ENCODE measurements at regions not wholly inside any gene's neighbourhood (a gene's known extent, or its start where the extent isn't known, plus 50 kb on each side); places are given as distances from the start of the nearest gene placed in this dataset.
"Not testable (repeated sequence)": the region's sequence is repeated elsewhere in the genome, so short reads cannot be mapped to it uniquely, and the experiment has no call there.

DNA sequence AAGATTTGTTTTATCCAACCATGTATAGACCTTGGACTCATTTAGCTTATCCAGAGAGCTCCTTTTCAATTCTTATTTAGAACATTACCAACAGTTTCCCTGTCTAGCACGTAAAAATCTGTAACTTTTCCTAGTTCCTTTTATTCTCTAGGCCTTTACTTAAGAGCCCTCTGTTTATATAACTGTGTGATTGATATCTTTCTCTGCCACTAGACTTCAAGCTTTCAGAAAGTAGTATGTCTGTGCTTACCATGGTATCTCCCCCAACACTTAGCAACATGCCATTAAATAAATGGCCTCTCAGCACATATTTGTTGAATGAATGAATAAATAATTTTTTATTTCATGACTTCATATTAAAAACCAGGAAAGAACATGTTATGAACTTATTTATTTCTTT is 209.4 kb downstream of the PTPRC start:
- no peaks in the 10 kb centered on the region for H3K9me3 Mint-ChIP-seq
- DNase-seq (no peak), ATAC-seq (no peak)
- no peaks in the 10 kb centered on the region for H3K27me3 Mint-ChIP-seq (ENCODE audit: low read depth)
- H3K4me3 Mint-ChIP-seq = no peak overlapping the region
- H3K36me3 Mint-ChIP-seq (ENCODE audit: insufficient read depth) = peaks cover 4% of the 10 kb centered on the region
- H3K4me1 Mint-ChIP-seq (ENCODE audit: low read depth) = no peaks in the 10 kb centered on the region

DNA sequence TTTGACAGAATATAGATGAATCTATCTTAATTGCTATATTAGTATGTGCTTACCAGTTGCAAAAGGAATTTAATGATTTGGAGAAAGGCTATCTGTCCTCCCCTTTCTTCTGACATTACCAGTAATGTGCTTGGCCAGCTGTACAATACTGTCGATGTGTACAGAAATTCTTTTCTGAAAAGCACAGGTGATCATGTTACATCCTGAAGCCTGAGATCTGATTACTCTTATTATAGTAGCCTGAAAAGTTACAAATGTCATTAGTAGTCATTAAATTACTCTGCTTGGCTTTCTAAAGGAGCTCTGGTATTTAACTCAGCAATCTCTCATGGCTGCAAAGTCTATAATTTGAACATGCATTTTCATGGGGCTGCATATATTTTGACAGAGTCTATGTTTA is 209.8 kb downstream of the PTPRC start:
- ATAC-seq = no peak
- no peaks in the 10 kb centered on the region for H3K27me3 Mint-ChIP-seq (ENCODE audit: low read depth)
- H3K4me3 Mint-ChIP-seq = no peak overlapping the region
- H3K36me3 Mint-ChIP-seq (ENCODE audit: insufficient read depth) = peaks cover 4% of the 10 kb centered on the region
- no peaks in the 10 kb centered on the region for H3K9me3 Mint-ChIP-seq
- no peak for DNase-seq
- no peaks in the 10 kb centered on the region for H3K4me1 Mint-ChIP-seq (ENCODE audit: low read depth)

DNA sequence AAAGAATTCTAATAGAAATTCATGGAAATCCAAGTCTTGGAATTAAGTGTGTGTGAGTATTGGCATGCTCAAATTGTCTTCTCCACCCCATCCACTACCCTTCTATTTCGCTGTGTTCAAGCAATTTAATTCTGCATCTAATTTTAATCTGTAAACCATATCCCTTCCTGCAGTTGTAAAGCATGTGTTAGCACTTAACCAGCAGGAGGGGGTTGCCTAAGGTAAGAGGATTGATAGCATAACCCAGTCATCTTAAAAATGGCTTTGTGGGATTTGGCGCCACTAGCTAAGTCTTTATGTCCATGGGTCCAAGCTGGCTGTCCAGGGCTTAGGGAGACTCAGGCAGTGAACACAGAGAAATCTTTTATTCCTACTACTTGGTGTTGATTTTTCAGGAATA is 210.3 kb downstream of the PTPRC start:
- H3K4me3 Mint-ChIP-seq = no peak overlapping the region
- H3K27me3 Mint-ChIP-seq (ENCODE audit: low read depth) = no peaks in the 10 kb centered on the region
- H3K4me1 Mint-ChIP-seq (ENCODE audit: low read depth) = no peaks in the 10 kb centered on the region
- DNase-seq (no peak), ATAC-seq (no peak)
- H3K9me3 Mint-ChIP-seq = no peaks in the 10 kb centered on the region
- peaks cover 6% of the 10 kb centered on the region for H3K36me3 Mint-ChIP-seq (ENCODE audit: insufficient read depth)

DNA sequence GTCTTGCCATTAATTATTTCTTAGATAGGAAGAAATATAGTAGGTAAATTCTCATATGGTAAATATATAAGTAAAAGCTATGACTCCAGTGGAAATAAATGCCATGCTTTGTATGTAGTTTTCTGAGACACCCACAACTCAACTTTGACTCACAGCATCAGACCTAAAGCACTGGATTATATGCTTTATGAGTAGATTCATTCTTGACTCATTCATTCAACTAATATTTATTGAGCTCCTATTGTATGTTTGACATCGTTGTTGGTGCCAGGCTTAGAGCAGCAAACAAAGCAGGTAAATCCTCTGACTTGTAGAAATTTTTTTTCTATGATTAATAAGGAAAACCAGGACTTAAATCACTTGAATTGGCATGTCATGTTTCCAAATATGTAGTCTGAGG is 211.4 kb downstream of the PTPRC start:
- H3K27me3 Mint-ChIP-seq (ENCODE audit: low read depth) = no peaks in the 10 kb centered on the region
- H3K9me3 Mint-ChIP-seq = no peaks in the 10 kb centered on the region
- DNase-seq (no peak), ATAC-seq (no peak)
- no peak overlapping the region for H3K4me3 Mint-ChIP-seq
- peaks cover 5% of the 10 kb centered on the region for H3K36me3 Mint-ChIP-seq (ENCODE audit: insufficient read depth)
- H3K4me1 Mint-ChIP-seq (ENCODE audit: low read depth) = no peaks in the 10 kb centered on the region

DNA sequence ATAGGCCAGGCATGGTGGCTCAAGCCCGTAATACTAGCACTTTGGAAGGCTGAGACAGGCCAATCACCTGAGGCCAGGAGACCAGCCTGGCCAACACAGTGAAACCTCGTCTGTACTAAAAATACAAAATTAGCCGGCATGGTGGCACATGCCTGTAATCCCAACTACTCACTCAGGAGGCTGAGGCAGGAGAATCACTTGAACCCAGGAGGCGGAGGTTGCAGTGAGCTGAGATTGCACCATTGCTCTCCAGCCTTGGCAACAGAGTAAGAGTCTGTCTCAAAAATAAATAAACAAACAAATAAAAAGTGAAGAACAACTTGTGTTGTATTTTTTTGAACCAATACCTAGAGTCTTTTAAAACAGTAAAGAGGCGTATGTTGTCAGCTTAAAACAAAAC is 212.1 kb downstream of the PTPRC start:
- H3K4me1 Mint-ChIP-seq (ENCODE audit: low read depth); H3K36me3 Mint-ChIP-seq (ENCODE audit: insufficient read depth); H3K27me3 Mint-ChIP-seq (ENCODE audit: low read depth); DNase-seq; ATAC-seq; H3K4me3 Mint-ChIP-seq; H3K9me3 Mint-ChIP-seq: not testable (repeated sequence)

DNA sequence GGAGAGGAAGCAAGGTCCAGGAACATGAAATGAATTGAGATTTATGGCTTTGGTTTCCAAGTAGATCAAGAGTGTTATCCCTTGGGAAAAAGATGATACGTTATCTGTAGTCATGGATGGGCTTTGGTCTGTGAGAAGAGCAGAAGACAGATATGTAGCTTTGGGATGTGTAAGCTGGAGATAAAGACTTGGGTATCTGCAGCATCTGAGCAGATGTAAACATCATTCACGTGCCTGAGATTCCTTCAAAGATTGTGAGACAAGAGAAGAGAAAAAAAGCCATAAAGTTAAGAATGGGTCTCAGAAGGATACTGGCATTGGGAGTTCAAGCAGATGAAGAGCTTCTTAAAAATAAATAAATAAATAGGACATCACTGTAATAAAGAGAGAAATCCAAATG is 217.8 kb downstream of the PTPRC start:
- DNase-seq (no peak), ATAC-seq (no peak)
- Mint-ChIP-seq H3K4me3 (no peak overlapping the region), H3K9me3 (no peaks in the 10 kb centered on the region), H3K36me3 (ENCODE audit: insufficient read depth) (peaks cover 4% of the 10 kb centered on the region), H3K4me1 (ENCODE audit: low read depth) (no peaks in the 10 kb centered on the region), H3K27me3 (ENCODE audit: low read depth) (no peaks in the 10 kb centered on the region)

DNA sequence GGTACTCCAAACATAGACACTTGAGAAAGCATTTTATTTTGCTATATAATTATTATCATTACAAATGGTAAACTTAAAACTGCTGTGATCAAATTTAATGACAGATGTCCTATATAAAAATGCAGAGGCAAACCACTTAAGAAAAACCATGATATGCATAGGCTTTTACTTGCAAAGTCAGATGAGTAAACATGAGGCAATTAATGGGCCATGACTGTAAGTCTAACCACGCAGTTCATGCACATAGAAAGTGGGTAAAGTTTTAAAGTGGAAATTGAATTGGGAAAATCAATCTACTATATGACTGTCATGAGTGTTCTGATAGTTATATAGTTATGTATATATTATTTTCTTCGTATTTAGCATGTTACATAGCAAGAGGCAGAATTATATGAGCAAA is 219.2 kb downstream of the PTPRC start:
- ATAC-seq = no peak
- Mint-ChIP-seq H3K4me1 (ENCODE audit: low read depth) (no peaks in the 10 kb centered on the region), H3K4me3 (no peak overlapping the region), H3K36me3 (ENCODE audit: insufficient read depth) (peaks cover 4% of the 10 kb centered on the region), H3K27me3 (ENCODE audit: low read depth) (no peaks in the 10 kb centered on the region), H3K9me3 (no peaks in the 10 kb centered on the region)
- no peak for DNase-seq

DNA sequence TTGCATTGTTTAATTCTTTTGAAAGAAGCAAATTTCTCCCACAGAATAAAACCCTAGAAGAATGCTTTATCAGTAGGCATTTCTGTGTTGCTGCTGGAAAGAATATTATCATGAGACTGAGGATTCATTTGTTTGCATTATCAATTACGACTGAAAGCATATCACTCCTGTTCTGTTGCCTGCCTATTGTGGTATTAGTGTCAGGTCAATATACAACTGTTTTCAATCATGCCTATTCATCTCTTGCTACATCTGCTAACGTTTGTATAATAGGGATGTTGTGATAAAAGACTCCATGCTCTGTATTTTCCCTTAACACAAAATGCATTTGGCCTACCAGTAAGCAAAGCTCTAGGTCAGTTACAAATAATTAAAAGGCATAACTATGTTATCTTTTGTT is 221.5 kb downstream of the PTPRC start:
- Mint-ChIP-seq H3K36me3 (ENCODE audit: insufficient read depth) (peaks cover 2% of the 10 kb centered on the region), H3K9me3 (no peaks in the 10 kb centered on the region), H3K4me1 (ENCODE audit: low read depth) (no peaks in the 10 kb centered on the region), H3K27me3 (ENCODE audit: low read depth) (no peaks in the 10 kb centered on the region), H3K4me3 (no peak overlapping the region)
- ATAC-seq (no peak), DNase-seq (no peak)

DNA sequence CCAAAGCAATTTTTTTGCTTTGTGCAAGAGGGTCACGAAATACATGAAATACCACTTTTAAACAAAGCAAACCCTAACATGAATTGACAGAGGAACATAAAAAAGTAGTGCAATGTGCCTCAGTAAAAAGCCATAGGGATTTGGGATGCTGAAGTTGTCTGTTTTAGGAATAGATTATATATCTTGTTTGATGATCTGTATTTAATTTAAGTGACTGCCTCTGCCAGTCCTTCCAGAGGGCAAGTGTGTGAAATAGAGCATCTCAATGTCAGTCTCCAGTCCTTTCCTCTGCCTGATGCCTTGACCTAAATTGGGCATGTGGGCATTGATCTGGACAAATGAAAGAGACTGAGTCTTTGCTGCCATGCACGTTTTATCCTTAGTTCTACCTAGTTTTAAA is 222.8 kb downstream of the PTPRC start:
- Mint-ChIP-seq H3K9me3 (no peaks in the 10 kb centered on the region), H3K27me3 (ENCODE audit: low read depth) (no peaks in the 10 kb centered on the region), H3K4me1 (ENCODE audit: low read depth) (no peaks in the 10 kb centered on the region), H3K4me3 (no peak overlapping the region), H3K36me3 (ENCODE audit: insufficient read depth) (peaks cover 2% of the 10 kb centered on the region)
- DNase-seq (no peak), ATAC-seq (no peak)

DNA sequence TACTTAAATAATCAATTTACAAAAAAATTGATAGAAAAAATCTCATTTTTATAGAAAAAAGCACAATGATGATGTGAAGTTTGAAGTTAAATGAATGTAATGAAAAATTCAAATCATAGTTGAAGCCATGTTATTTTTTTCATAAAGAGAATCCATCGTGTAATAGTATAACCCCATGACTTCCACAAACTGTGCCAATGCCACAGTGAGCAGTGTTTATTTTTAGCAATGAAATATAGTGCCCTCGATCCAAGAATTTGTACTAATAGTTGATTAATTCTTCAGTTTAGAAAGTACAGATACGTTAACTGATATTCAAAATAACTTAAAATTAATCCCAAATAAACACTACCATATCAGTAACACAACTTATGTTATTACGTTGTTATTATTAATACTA is 225.9 kb downstream of the PTPRC start:
- Mint-ChIP-seq H3K36me3 (ENCODE audit: insufficient read depth) (no peaks in the 10 kb centered on the region), H3K27me3 (ENCODE audit: low read depth) (no peaks in the 10 kb centered on the region)

DNA sequence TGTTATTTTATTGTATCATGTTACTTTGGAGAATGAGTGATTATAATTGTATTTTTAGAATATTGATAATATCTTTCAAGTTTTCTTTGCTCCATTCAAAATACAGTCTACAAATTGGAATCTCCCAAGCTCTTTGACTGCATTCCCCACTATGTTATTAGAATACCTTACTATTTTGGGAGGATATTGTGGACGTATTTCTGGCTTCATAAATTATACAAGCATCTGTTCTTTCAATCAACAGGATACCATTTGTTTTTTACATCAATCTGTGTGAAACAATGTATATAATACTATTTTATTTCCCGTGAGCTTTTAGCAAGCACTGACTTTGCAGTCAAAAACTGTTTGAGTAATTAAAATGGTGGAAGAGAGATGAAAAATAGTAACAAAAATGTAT is 226.5 kb downstream of the PTPRC start:
- DNase-seq (no peak), ATAC-seq (no peak)
- no peaks in the 10 kb centered on the region for H3K36me3 Mint-ChIP-seq (ENCODE audit: insufficient read depth)
- no peaks in the 10 kb centered on the region for H3K9me3 Mint-ChIP-seq
- no peak overlapping the region for H3K4me3 Mint-ChIP-seq
- no peaks in the 10 kb centered on the region for H3K4me1 Mint-ChIP-seq (ENCODE audit: low read depth)
- no peaks in the 10 kb centered on the region for H3K27me3 Mint-ChIP-seq (ENCODE audit: low read depth)

More for the DNA sequence above, 225.9 kb downstream of the PTPRC start:
- H3K4me3 Mint-ChIP-seq = no peak overlapping the region
- H3K9me3 Mint-ChIP-seq = no peaks in the 10 kb centered on the region
- ATAC-seq = no peak
- no peaks in the 10 kb centered on the region for H3K4me1 Mint-ChIP-seq (ENCODE audit: low read depth)
- DNase-seq = no peak

DNA sequence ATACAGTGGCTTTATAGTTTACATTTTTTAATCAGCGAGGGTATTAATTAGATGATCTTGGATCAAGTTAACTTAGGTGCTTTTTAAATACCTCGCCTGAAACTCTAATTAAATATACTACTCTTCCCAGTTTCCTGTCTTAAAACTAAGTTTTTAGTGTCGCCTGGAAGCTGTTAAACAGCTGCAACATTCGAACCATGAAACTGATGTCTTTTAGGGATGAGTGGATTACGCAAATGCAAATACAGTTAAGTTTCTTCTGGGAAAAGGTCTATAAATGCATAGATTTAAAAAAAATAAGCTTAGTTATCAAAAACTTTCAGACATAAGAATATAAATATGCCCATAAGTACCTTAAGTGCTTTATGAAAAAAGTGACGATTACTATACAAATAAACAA is 228.3 kb downstream of the PTPRC start:
- Mint-ChIP-seq H3K4me3 (no peak overlapping the region), H3K4me1 (ENCODE audit: low read depth) (no peaks in the 10 kb centered on the region), H3K27me3 (ENCODE audit: low read depth) (no peaks in the 10 kb centered on the region), H3K9me3 (no peaks in the 10 kb centered on the region), H3K36me3 (ENCODE audit: insufficient read depth) (no peaks in the 10 kb centered on the region)
- DNase-seq (no peak), ATAC-seq (no peak)

DNA sequence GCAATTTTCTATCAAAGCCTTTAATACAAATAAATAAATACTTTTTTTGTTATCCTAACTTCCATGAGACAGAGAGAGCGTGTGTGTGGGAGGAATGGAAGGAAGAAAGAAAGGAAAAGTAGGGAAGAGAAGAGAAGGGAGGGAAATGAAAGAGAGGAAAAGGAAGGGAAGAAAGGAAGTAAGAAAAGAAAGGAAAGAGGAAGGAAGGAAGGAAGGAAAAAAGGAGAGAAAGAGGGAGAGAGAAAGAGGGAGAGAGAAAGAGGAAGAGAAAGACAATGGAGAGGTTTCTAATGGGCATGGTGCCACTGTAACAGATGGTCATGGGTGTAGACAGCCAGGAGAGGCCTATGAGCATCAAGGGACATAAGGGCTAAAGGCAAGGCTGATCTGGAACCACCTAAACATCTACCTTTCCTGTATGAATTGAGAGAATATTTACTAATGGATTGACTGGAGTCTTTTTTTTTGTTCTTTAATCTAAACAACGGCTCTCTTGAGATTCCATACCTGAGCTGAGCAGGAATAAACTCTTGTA is 234.9 kb downstream of the PTPRC start:
- peaks cover 4% of the 10 kb centered on the region for H3K36me3 Mint-ChIP-seq (ENCODE audit: insufficient read depth)
- H3K9me3 Mint-ChIP-seq = no peaks in the 10 kb centered on the region
- DNase-seq (no peak), ATAC-seq (no peak)
- H3K27me3 Mint-ChIP-seq (ENCODE audit: low read depth) = no peaks in the 10 kb centered on the region
- H3K4me3 Mint-ChIP-seq = no peak overlapping the region
- no peaks in the 10 kb centered on the region for H3K4me1 Mint-ChIP-seq (ENCODE audit: low read depth)

DNA sequence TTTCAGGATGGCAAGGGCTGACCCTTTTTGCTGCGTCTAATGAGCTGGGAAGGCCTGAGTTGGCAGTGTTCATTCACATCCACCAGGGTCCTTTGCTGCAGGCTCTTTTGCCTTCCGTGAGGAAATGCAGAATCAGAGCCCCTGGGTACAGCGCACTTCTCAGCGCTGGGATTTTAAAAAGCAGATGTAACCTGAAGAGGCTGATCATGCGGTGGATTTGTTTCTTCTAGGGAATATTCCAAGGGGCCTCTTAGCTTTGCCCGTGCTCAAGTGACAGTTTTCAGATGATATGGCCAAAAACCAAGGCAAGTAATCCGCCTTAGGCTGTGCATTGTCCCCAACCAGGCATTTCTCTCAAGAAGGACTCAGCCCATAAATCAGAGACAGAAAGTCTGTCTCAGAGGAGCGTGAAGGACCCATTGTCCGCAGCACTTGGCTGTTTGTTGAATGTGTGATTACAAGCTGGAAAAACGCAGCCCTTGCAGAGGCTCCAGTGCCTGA is 237.6 kb downstream of the PTPRC start:
- Mint-ChIP-seq H3K27me3 (ENCODE audit: low read depth) (no peaks in the 10 kb centered on the region), H3K36me3 (ENCODE audit: insufficient read depth) (peaks cover 11% of the 10 kb centered on the region), H3K4me3 (no peak overlapping the region), H3K4me1 (ENCODE audit: low read depth) (peaks cover 12% of the 10 kb centered on the region), H3K9me3 (no peaks in the 10 kb centered on the region)
- ATAC-seq (no peak), DNase-seq (no peak)

DNA sequence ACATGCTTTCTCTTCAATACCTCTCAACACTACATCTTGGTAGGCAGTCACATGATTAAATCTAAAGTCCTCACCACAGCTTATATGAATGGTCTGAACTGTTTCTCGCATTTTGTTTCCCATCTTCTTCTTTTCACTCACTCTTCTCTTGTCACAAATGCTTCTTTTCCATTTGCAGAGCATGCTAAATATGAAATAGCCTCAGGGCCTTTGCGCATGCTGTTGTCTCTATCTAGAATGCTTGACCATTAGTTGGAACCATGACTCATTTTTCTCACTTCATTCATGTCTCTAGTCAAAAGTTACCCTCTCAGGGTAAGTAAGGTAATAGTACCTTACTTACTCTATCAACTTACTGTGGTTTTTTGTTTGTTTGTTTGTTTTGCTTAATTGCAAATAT is 239.7 kb downstream of the PTPRC start:
- H3K4me1 Mint-ChIP-seq (ENCODE audit: low read depth) = peaks cover 16% of the 10 kb centered on the region
- ATAC-seq (no peak), DNase-seq (no peak)
- H3K9me3 Mint-ChIP-seq = no peaks in the 10 kb centered on the region
- no peaks in the 10 kb centered on the region for H3K27me3 Mint-ChIP-seq (ENCODE audit: low read depth)
- no peak overlapping the region for H3K4me3 Mint-ChIP-seq
- H3K36me3 Mint-ChIP-seq (ENCODE audit: insufficient read depth) = peaks cover 11% of the 10 kb centered on the region
